Kidney (tissue), 13 donors: ENCODE measurements at regions not wholly inside any gene's neighbourhood (a gene's known extent, or its start where the extent isn't known, plus 50 kb on each side); places are given as distances from the start of the nearest gene placed in this dataset.

Experiments
- DNase-seq, 5 donors: peaks; one replicate each; pipeline ENCODE4 v3.0.0-alpha.2; 2013 to 2020
- FAIRE-seq: peaks from 2 replicates; lab custom pipeline; 2012; peaks lifted over from hg19 to GRCh38; lab: Jason Lieb, UNC
- H3K27ac ChIP-seq, 2 donors: one replicate each; pipeline ENCODE4 v1.7.0; 2013; ENCODE audit warnings: low read depth in 2 of 2, low read length in 2 of 2, inconsistent platforms in 1 of 2
- H3K27me3 ChIP-seq: one replicate; pipeline ENCODE4 v1.7.1; 2013; ENCODE audit warnings: low read length, inconsistent platforms; ENCODE audit not compliant: control insufficient read depth, insufficient read depth
- H3K36me3 ChIP-seq, 3 donors: one replicate each; pipeline versions ENCODE4 v1.7.0 to v1.7.1; 2013; ENCODE audit warnings: low read length in 3 of 3, control low read depth in 1 of 3, inconsistent platforms in 1 of 3; ENCODE audit not compliant: insufficient read depth in 3 of 3, control insufficient read depth in 2 of 3
- H3K4me1 ChIP-seq, 3 donors: one replicate each; pipeline versions ENCODE4 v1.7.0 to v1.7.1; 2013; ENCODE audit warnings: low read length in 3 of 3, inconsistent platforms in 1 of 3, low read depth in 1 of 3; ENCODE audit not compliant: control insufficient read depth in 2 of 3, insufficient read depth in 2 of 3
- H3K4me3 ChIP-seq, 3 donors: one replicate each; pipeline versions ENCODE4 v1.7.0 to v1.8.1; 2013; ENCODE audit warnings: low read length in 3 of 3, control low read depth in 1 of 3, inconsistent platforms in 1 of 3
- H3K9ac ChIP-seq, 3 donors: one replicate each; pipeline versions ENCODE4 v1.7.0 to v1.7.1; 2013; ENCODE audit warnings: low read length in 3 of 3, control low read depth in 1 of 3, inconsistent platforms in 1 of 3
- H3K9me3 ChIP-seq, 3 donors: one replicate each; pipeline versions ENCODE4 v1.7.0 to v1.7.1; 2013; ENCODE audit warnings: low read length in 3 of 3, control low read depth in 1 of 3, inconsistent platforms in 1 of 3; ENCODE audit not compliant: control insufficient read depth in 2 of 3, insufficient read depth in 1 of 3
- CTCF ChIP-seq: IDR thresholded peaks from 3 replicates; pipeline ENCODE4 v1.5.1; 2012; ENCODE audit warnings: mild to moderate bottlenecking, moderate library complexity, borderline replicate concordance; ENCODE audit not compliant: insufficient read depth; ENCODE audit errors: extremely low read depth
- intact Hi-C: fragments of 100-400 bp; cut with DNase I; formaldehyde crosslinking; loops from one replicate; pipeline ENCODE4 v1.11.1; 2022
- donor health status: control.
- donor health status: control.
- donor health status: control.
- donor health status: control.
- donor health status: control.
- donor health status: DM: yes; HTN: yes; CAD: no.
- donor health status: Normal renal cell carcinoma (clear cell type).

- intact Hi-C loops, result no loop called here
- TF ChIP-seq CTCF, result no peak
- Histone ChIP-seq H3K27me3 (no peaks in the 10 kb centered on the region), H3K4me1 (no peaks in the 10 kb centered on the region), H3K27ac (no peak overlapping the region), H3K9ac (no peak overlapping the region), H3K4me3 (no peak overlapping the region), H3K9me3 (peaks cover 0 to 2% (median 0%) of the 10 kb centered on the region in 3 donors), H3K36me3 (no peaks in the 10 kb centered on the region)
- DNase-seq (no peak), FAIRE-seq (no peak)
Measured at GRCh38 chr14:55848964-55849363, 269.0 kb downstream of the KTN1 start.

DNA sequence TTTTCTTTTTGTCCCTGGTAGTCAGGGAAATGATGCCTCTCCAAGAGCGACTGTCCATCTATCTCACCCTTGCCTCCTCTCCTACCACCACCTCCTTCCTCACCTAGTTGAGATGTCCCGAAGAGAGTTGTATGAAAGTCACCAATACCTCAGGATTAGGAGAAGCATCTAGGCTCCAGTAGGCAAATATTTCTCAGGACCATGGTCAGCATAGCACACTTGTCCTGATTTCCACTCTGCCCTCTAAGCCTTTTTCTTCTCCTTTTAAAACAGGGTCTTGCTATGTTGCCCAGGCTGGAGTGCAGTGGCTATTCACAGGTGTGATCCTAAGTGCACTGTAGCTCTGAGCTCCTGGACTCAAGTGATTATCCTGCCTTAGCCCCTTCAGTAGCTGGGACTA, 268.4 kb upstream of the PELI2 start:
- TF ChIP-seq CTCF, result no peak
- DNase-seq, result no peak
- Histone ChIP-seq H3K9me3 (peaks cover 0 to 2% (median 0%) of the 10 kb centered on the region in 3 donors), H3K36me3 (no peaks in the 10 kb centered on the region), H3K4me1 (no peaks in the 10 kb centered on the region), H3K27me3 (no peaks in the 10 kb centered on the region), H3K4me3 (no peak overlapping the region), H3K9ac (no peak overlapping the region), H3K27ac (no peak overlapping the region)
- FAIRE-seq, result no peak
- intact Hi-C loops, result no loop called here

DNA sequence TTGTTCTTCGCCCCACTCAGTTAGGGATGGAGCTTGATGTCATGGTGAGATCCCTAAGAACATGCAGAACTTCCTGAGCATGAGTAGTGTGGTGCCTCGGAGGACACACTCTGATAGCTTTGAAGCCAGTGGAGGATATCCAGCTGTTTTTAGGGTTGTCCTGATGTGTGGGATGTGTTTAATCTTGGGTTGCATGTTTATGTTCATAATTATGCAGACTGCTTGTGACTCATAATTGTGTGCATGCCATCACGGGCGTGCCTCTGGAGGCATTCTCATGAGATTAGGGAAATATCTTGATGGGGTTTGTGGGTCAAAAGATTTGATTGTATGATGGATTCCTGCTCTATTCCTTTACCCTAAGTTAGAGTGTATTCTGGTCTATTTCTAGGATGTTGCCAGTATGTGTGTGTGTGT, 267.4 kb upstream of the PELI2 start:
- intact Hi-C loops, result no loop called here
- no peak overlapping the region for H3K9ac ChIP-seq
- no peak overlapping the region for H3K4me3 ChIP-seq
- no peaks in the 10 kb centered on the region for H3K36me3 ChIP-seq
- no peaks in the 10 kb centered on the region for H3K27me3 ChIP-seq
- H3K27ac ChIP-seq, result no peak overlapping the region
- H3K9me3 ChIP-seq, result no peaks in the 10 kb centered on the region
- TF ChIP-seq CTCF, result no peak
- FAIRE-seq (no peak), DNase-seq (no peak)
- no peaks in the 10 kb centered on the region for H3K4me1 ChIP-seq

- Histone ChIP-seq H3K4me3 (no peak overlapping the region), H3K27ac (no peak overlapping the region), H3K36me3 (no peaks in the 10 kb centered on the region), H3K27me3 (no peaks in the 10 kb centered on the region), H3K9ac (no peak overlapping the region), H3K4me1 (no peaks in the 10 kb centered on the region), H3K9me3 (no peaks in the 10 kb centered on the region)
- intact Hi-C loops, result no loop called here
- no peak for TF ChIP-seq CTCF
- DNase-seq, result no peak
- FAIRE-seq, result no peak
Measured at GRCh38 chr14:55851301-55851700, 266.9 kb upstream of the PELI2 start.
